H9 (cell line): ENCODE measurements at regions not wholly inside any gene's neighbourhood (a gene's known extent, or its start where the extent isn't known, plus 50 kb on each side); places are given as distances from the start of the nearest gene placed in this dataset.

ENCODE experiments used
- DNase-seq: peaks from one replicate; pipeline ENCODE4 v3.0.0-alpha.2; 2017
- H2AFZ ChIP-seq: one replicate; pipeline ENCODE4 v1.6.1; 2013; ENCODE audit warnings: mild to moderate bottlenecking, low read length, control low read depth, moderate library complexity
- H2AK5ac ChIP-seq: 2 replicates; pipeline ENCODE4 v1.6.1; 2013; ENCODE audit warnings: low read length, control low read depth, mixed read lengths; ENCODE audit not compliant: insufficient read length
- H2BK120ac ChIP-seq: one replicate; pipeline ENCODE4 v1.6.1; 2013; ENCODE audit warnings: low read depth, mild to moderate bottlenecking, low read length, control low read depth, inconsistent platforms; ENCODE audit not compliant: poor library complexity, severe bottlenecking
- H2BK12ac ChIP-seq: 2 replicates; pipeline ENCODE4 v1.6.1; 2013; ENCODE audit warnings: low read length, control low read depth, mixed read lengths, low read depth; ENCODE audit not compliant: insufficient read length
- H2BK15ac ChIP-seq: 2 replicates; pipeline ENCODE4 v1.6.1; 2013; ENCODE audit warnings: low read depth, low read length, control low read depth
- H2BK20ac ChIP-seq: one replicate; pipeline ENCODE4 v1.6.1; 2013; ENCODE audit warnings: low read depth, mild to moderate bottlenecking, low read length, control low read depth, inconsistent platforms; ENCODE audit not compliant: poor library complexity, severe bottlenecking
- H2BK5ac ChIP-seq: 2 replicates; pipeline ENCODE4 v1.6.1; 2013; ENCODE audit warnings: low read length, control low read depth, mixed read lengths; ENCODE audit not compliant: insufficient read length
- H3K14ac ChIP-seq: 2 replicates; pipeline ENCODE4 v1.6.1; 2013; ENCODE audit warnings: low read length, control low read depth; ENCODE audit not compliant: insufficient read depth
- H3K18ac ChIP-seq: 2 replicates; pipeline ENCODE4 v1.6.1; 2013; ENCODE audit warnings: low read depth, mild to moderate bottlenecking, mixed read lengths, low read length, control low read depth; ENCODE audit not compliant: insufficient read length
- H3K23ac ChIP-seq: 2 replicates; pipeline ENCODE4 v1.6.1; 2013; ENCODE audit warnings: low read length, control low read depth, mixed read lengths, low read depth; ENCODE audit not compliant: insufficient read length
- H3K23me2 ChIP-seq: 2 replicates; pipeline ENCODE4 v1.6.1; 2013; ENCODE audit warnings: low read depth, mild to moderate bottlenecking, mixed read lengths, low read length, control low read depth; ENCODE audit not compliant: insufficient read length, poor library complexity, severe bottlenecking
- H3K27ac ChIP-seq: 2 replicates; pipeline ENCODE4 v1.5.1; 2013; ENCODE audit warnings: low read length, control low read depth, mixed read lengths, low read depth; ENCODE audit not compliant: insufficient read length
- H3K27me3 ChIP-seq: 2 replicates; pipeline ENCODE4 v1.6.1; 2013; ENCODE audit warnings: low read length, control low read depth, inconsistent platforms; ENCODE audit not compliant: insufficient read depth
- H3K4ac ChIP-seq: 2 replicates; pipeline ENCODE4 v1.6.1; 2013; ENCODE audit warnings: low read depth, mild to moderate bottlenecking, control low read depth, inconsistent platforms, low read length, moderate library complexity
- H3K4me1 ChIP-seq: 2 replicates; pipeline ENCODE4 v1.6.1; 2013; ENCODE audit warnings: low read length, control low read depth, inconsistent platforms; ENCODE audit not compliant: insufficient read depth
- H3K4me2 ChIP-seq: 2 replicates; pipeline ENCODE4 v1.6.1; 2013; ENCODE audit warnings: low read length, control low read depth, mixed read lengths; ENCODE audit not compliant: insufficient read length, insufficient read depth
- H3K56ac ChIP-seq: 2 replicates; pipeline ENCODE4 v1.6.1; 2013; ENCODE audit warnings: low read depth, mild to moderate bottlenecking, mixed read lengths, low read length, control low read depth; ENCODE audit not compliant: insufficient read length
- H3K79me1 ChIP-seq: 2 replicates; pipeline ENCODE4 v1.6.1; 2013; ENCODE audit warnings: low read depth, mild to moderate bottlenecking, moderate library complexity, low read length, control low read depth, inconsistent platforms; ENCODE audit not compliant: insufficient read depth, poor library complexity, severe bottlenecking
- H3K79me2 ChIP-seq: 2 replicates; pipeline ENCODE4 v1.6.1; 2013; ENCODE audit warnings: low read length, control low read depth, inconsistent platforms; ENCODE audit not compliant: insufficient read depth
- H3K9ac ChIP-seq: 2 replicates; pipeline ENCODE4 v1.6.1; 2013; ENCODE audit warnings: low read length, control low read depth, mixed read lengths; ENCODE audit not compliant: insufficient read length; ENCODE audit errors: extremely low read depth
- H3K9me3 ChIP-seq: one replicate; pipeline ENCODE4 v1.6.1; 2013; ENCODE audit warnings: low read depth, low read length, inconsistent platforms; ENCODE audit not compliant: control insufficient read depth
- H3T11ph ChIP-seq: one replicate; pipeline ENCODE4 v1.6.1; 2013; ENCODE audit warnings: mild to moderate bottlenecking, low read length, control low read depth, inconsistent platforms
- H4K20me1 ChIP-seq: one replicate; pipeline ENCODE4 v1.6.1; 2013; ENCODE audit not compliant: control insufficient read depth, insufficient read length, insufficient read depth
- H4K5ac ChIP-seq: 2 replicates; pipeline ENCODE4 v1.6.1; 2013; ENCODE audit warnings: low read depth, mild to moderate bottlenecking, mixed read lengths, low read length, control low read depth; ENCODE audit not compliant: insufficient read length
- H4K8ac ChIP-seq: replicated peaks from 2 replicates; pipeline ENCODE4 v1.6.1; 2013; ENCODE audit warnings: low read length, control low read depth, mixed read lengths, low read depth; ENCODE audit not compliant: insufficient read length
- H4K91ac ChIP-seq: 2 replicates; pipeline ENCODE4 v1.6.1; 2013; ENCODE audit warnings: low read depth, mild to moderate bottlenecking, moderate library complexity, mixed read lengths, low read length, control low read depth; ENCODE audit not compliant: insufficient read length
- H3K27ac Mint-ChIP-seq, 3 experiments: 2 replicates in 2 of 3; 3 replicates in 1 of 3; pipeline ENCODE4 v1.8.0; 2020 to 2021; ENCODE audit warnings: mixed read lengths in 3 of 3, mild to moderate bottlenecking in 1 of 3, moderate library complexity in 1 of 3
- H3K27me3 Mint-ChIP-seq: 2 replicates; pipeline ENCODE4 v1.8.0; 2021; ENCODE audit warnings: low read depth, mild to moderate bottlenecking, moderate library complexity, mixed read lengths
- H3K36me3 Mint-ChIP-seq, 3 experiments: 2 replicates in 2 of 3; 3 replicates in 1 of 3; pipeline ENCODE4 v1.8.0; 2020 to 2021; ENCODE audit warnings: low read depth in 3 of 3, mixed read lengths in 3 of 3; ENCODE audit not compliant: insufficient read depth in 1 of 3
- H3K4me1 Mint-ChIP-seq, 2 experiments: 2 replicates each; pipeline ENCODE4 v1.8.0; 2020; ENCODE audit warnings: mixed read lengths in 2 of 2
- H3K4me3 Mint-ChIP-seq, 2 experiments: 2 replicates in 1 of 2; 3 replicates in 1 of 2; pipeline ENCODE4 v1.8.0; 2020 to 2021; ENCODE audit warnings: mild to moderate bottlenecking in 2 of 2, mixed read lengths in 2 of 2, moderate library complexity in 1 of 2
- H3K9me3 Mint-ChIP-seq, 2 experiments: 2 replicates in 1 of 2; 3 replicates in 1 of 2; pipeline ENCODE4 v1.8.0; 2020; ENCODE audit warnings: mild to moderate bottlenecking in 2 of 2, mixed read lengths in 2 of 2, moderate library complexity in 1 of 2
- CTCF ChIP-seq: fragments of 200-600 bp; sonication (generic); conservative IDR thresholded peaks from 3 replicates; pipeline ENCODE4 v1.8.0; 2021; ENCODE audit warnings: antibody characterized with exemption, mild to moderate bottlenecking
- WGBS: extraction: QIAGEN DNeasy Blood & Tissue Kit; methylation state at CpG from one replicate; pipeline ENCODE4 v1.1.7; 2013; ENCODE audit warnings: missing lambda C conversion rate, low lambda C conversion rate, mixed read lengths; ENCODE audit not compliant: insufficient read length; ENCODE audit errors: extremely low coverage; 5-methylcytosine and 5-hydroxymethylcytosine counted together

GRCh38 chr11:122176651-122177050, 60.6 kb upstream of the BLID start:
- Histone ChIP-seq H3K4ac (no peak overlapping the region), H3K4me2 (no peak overlapping the region), H3K18ac (no peak overlapping the region), H3K79me2 (no peaks in the 10 kb centered on the region), H3K4me1 (no peaks in the 10 kb centered on the region; the same call in 1 of the 2 replicates), H3K9me3 (no peaks in the 10 kb centered on the region), H2AK5ac (no peak overlapping the region), H3K9ac (no peak overlapping the region), H2BK5ac (no peak overlapping the region), H2BK12ac (no peak overlapping the region), H3K79me1 (no peaks in the 10 kb centered on the region), H3K23me2 (no peaks in the 10 kb centered on the region), H2BK120ac (no peak overlapping the region), H3K56ac (no peak overlapping the region), H2BK20ac (no peak overlapping the region), H3K23ac (no peak overlapping the region), H3K27ac (no peak overlapping the region), H3K14ac (no peak overlapping the region), H2AFZ (no peak overlapping the region), H4K20me1 (no peaks in the 10 kb centered on the region), H4K91ac (no peak overlapping the region), H3K27me3 (no peaks in the 10 kb centered on the region), H2BK15ac (no peak overlapping the region), H4K8ac (no peak overlapping the region), H3T11ph (no peak overlapping the region), H4K5ac (no peak overlapping the region)
- H3K4me1 Mint-ChIP-seq: peaks cover 11 to 13% of the 10 kb centered on the region in 2 experiments
- no peaks in the 10 kb centered on the region for H3K36me3 Mint-ChIP-seq
- H3K27me3 Mint-ChIP-seq: no peaks in the 10 kb centered on the region; the same call in none of the 2 replicates
- H3K4me3 Mint-ChIP-seq: no peak overlapping the region
- H3K27ac Mint-ChIP-seq: no peak overlapping the region
- no CpG with 5 or more reads among the region's 3 CpGs for WGBS
- no peak for DNase-seq
- H3K9me3 Mint-ChIP-seq: no peaks in the 10 kb centered on the region
- no peak for TF ChIP-seq CTCF
